Type B pancreatic cell (in vitro differentiated cells): ENCODE measurements at regions not wholly inside any gene's neighbourhood (a gene's known extent, or its start where the extent isn't known, plus 50 kb on each side); places are given as distances from the start of the nearest gene placed in this dataset.

Source experiments
- DNase-seq: peaks from one replicate; pipeline ENCODE4 v3.0.0; 2021; ENCODE audit warnings: mixed read lengths; ENCODE audit not compliant: unreplicated experiment; ENCODE audit errors: extremely low spot score
- H3K27ac Mint-ChIP-seq: 2 replicates; pipeline ENCODE4 v1.8.0; 2021; ENCODE audit warnings: mild to moderate bottlenecking, mixed read lengths
- H3K27me3 Mint-ChIP-seq: 2 replicates; pipeline ENCODE4 v1.8.0; 2021; ENCODE audit warnings: mixed read lengths
- H3K36me3 Mint-ChIP-seq: 2 replicates; pipeline ENCODE4 v1.8.0; 2021; ENCODE audit warnings: mixed read lengths
- H3K4me1 Mint-ChIP-seq: one replicate; pipeline ENCODE4 v1.8.0; 2021; ENCODE audit warnings: mixed read lengths; ENCODE audit not compliant: unreplicated experiment
- H3K4me3 Mint-ChIP-seq: 2 replicates; pipeline ENCODE4 v1.8.0; 2021; ENCODE audit warnings: mild to moderate bottlenecking, mixed read lengths
- H3K9me3 Mint-ChIP-seq: 2 replicates; pipeline ENCODE4 v1.8.0; 2021; ENCODE audit warnings: mixed read lengths
- CTCF ChIP-seq: fragments of 200-600 bp; sonication (generic); conservative IDR thresholded peaks from 2 replicates; pipeline ENCODE4 v1.5.0; 2021; ENCODE audit warnings: antibody characterized with exemption, mild to moderate bottlenecking

GRCh38 chr5:68032216-68032762 is 183.3 kb upstream of the PIK3R1 start:
- Mint-ChIP-seq H3K36me3 (no peaks in the 10 kb centered on the region), H3K4me1 (peaks cover 24% of the 10 kb centered on the region), H3K27me3 (no peaks in the 10 kb centered on the region)

GRCh38 chr5:68028131-68028727 is 187.3 kb upstream of the PIK3R1 start:
- Mint-ChIP-seq H3K4me1 (peaks cover 20% of the 10 kb centered on the region), H3K27me3 (no peaks in the 10 kb centered on the region), H3K9me3 (no peaks in the 10 kb centered on the region), H3K36me3 (no peaks in the 10 kb centered on the region), H3K27ac (no peak overlapping the region), H3K4me3 (no peak overlapping the region)
- no peak for DNase-seq
- no peak for TF ChIP-seq CTCF

More at GRCh38 chr5:68032216-68032762, 183.3 kb upstream of the PIK3R1 start:
- Mint-ChIP-seq H3K9me3 (peaks cover 6% of the 10 kb centered on the region), H3K27ac (no peak overlapping the region), H3K4me3 (no peak overlapping the region)
- no peak for TF ChIP-seq CTCF
- no peak for DNase-seq

GRCh38 chr5:68027519-68027918 is 188.0 kb upstream of the PIK3R1 start:
- Mint-ChIP-seq H3K4me1 (peaks cover 13% of the 10 kb centered on the region), H3K9me3 (no peaks in the 10 kb centered on the region), H3K36me3 (no peaks in the 10 kb centered on the region), H3K27ac (no peak overlapping the region), H3K27me3 (no peaks in the 10 kb centered on the region), H3K4me3 (no peak overlapping the region)
- TF ChIP-seq CTCF, result no peak
- DNase-seq, result no peak

GRCh38 chr5:68026092-68026885 is 189.3 kb upstream of the PIK3R1 start:
- no peaks in the 10 kb centered on the region for H3K9me3 Mint-ChIP-seq
- no peaks in the 10 kb centered on the region for H3K36me3 Mint-ChIP-seq
- H3K27ac Mint-ChIP-seq, result no peak overlapping the region
- no peaks in the 10 kb centered on the region for H3K27me3 Mint-ChIP-seq
- no peak overlapping the region for H3K4me3 Mint-ChIP-seq
- DNase-seq, result no peak
- TF ChIP-seq CTCF, result no peak
- peaks cover 16% of the 10 kb centered on the region for H3K4me1 Mint-ChIP-seq

- H3K27ac Mint-ChIP-seq, result no peak overlapping the region
- no peak overlapping the region for H3K4me3 Mint-ChIP-seq
- peaks cover 21% of the 10 kb centered on the region for H3K4me1 Mint-ChIP-seq
- DNase-seq, result no peak
- H3K27me3 Mint-ChIP-seq, result no peaks in the 10 kb centered on the region
- H3K9me3 Mint-ChIP-seq, result no peaks in the 10 kb centered on the region
- TF ChIP-seq CTCF, result no peak
- H3K36me3 Mint-ChIP-seq, result no peaks in the 10 kb centered on the region
Observed at GRCh38 chr5:68024426-68024825, 191.1 kb upstream of the PIK3R1 start.
